Endothelial cell of umbilical vein (primary cell): ENCODE measurements at regions not wholly inside any gene's neighbourhood (a gene's known extent, or its start where the extent isn't known, plus 50 kb on each side); places are given as distances from the start of the nearest gene placed in this dataset.

Experiments used
- BruUV-seq: library from RNA; stranded (reverse); fragments of 400-500 nt; replicated peaks from 2 replicates; lab custom pipeline; 2021; lab: Mats Ljungman, UMichigan
- CTCF ChIA-PET: fragments of 300-600, 350-600 bp; sonication (Branson Sonifier 250); formaldehyde crosslinking; loops from one replicate; lab custom pipeline; 2021; ENCODE audit warnings: antibody characterized with exemption, inconsistent platforms; lab: Charles Lee
- POLR2A ChIA-PET: fragments of 300-600, 350-600 bp; sonication (Branson Sonifier 250); formaldehyde crosslinking; loops from one replicate; lab custom pipeline; 2021; ENCODE audit warnings: antibody characterized with exemption, inconsistent platforms; lab: Charles Lee
- DNase-seq: peaks from one replicate; pipeline ENCODE4 v3.0.0-alpha.2; 2011; ENCODE audit warnings: low read depth, low spot score
- FAIRE-seq: peaks from 2 replicates; lab custom pipeline; 2011; peaks lifted over from hg19 to GRCh38; lab: Jason Lieb, UNC
- H2AFZ ChIP-seq: 2 replicates; pipeline ENCODE4 v1.6.0; 2012; ENCODE audit warnings: low read depth, low read length, control low read depth, inconsistent platforms
- H3K27ac ChIP-seq: 2 replicates; pipeline ENCODE4 v1.5.1; 2011; ENCODE audit warnings: low read depth, mild to moderate bottlenecking, control low read depth, low read length, moderate library complexity; ENCODE audit not compliant: insufficient read depth
- H3K27me3 ChIP-seq, 2 experiments: 2 replicates each; pipeline versions ENCODE4 v1.6.0 to v1.6.1; 2011; ENCODE audit warnings: low read length in 2 of 2, mixed read lengths in 1 of 2; ENCODE audit not compliant: control insufficient read depth in 2 of 2, insufficient read depth in 2 of 2
- H3K36me3 ChIP-seq, 2 experiments: 2 replicates in 1 of 2; 3 replicates in 1 of 2; pipeline ENCODE4 v1.5.1; 2011; ENCODE audit warnings: low read length in 2 of 2, mild to moderate bottlenecking in 1 of 2, moderate library complexity in 1 of 2; ENCODE audit not compliant: control insufficient read depth in 2 of 2, insufficient read depth in 2 of 2; ENCODE audit errors: extremely low read depth in 1 of 2
- H3K4me1 ChIP-seq: 3 replicates; pipeline ENCODE4 v1.5.1; 2011; ENCODE audit warnings: mild to moderate bottlenecking, low read length; ENCODE audit not compliant: control insufficient read depth, insufficient read depth; ENCODE audit errors: extremely low read depth
- H3K4me2 ChIP-seq: 2 replicates; pipeline ENCODE4 v1.6.1; 2011; ENCODE audit warnings: low read length, control low read depth, mixed read lengths; ENCODE audit not compliant: insufficient read depth
- H3K4me3 ChIP-seq, 3 experiments: fragments of 200-600 bp in 1 of 3; sonication (generic), shearing (Covaris generic) in 1 of 3; replicated peaks in 1 of 3; 2 replicates each; pipeline ENCODE4 v1.5.1; 2011 to 2016; ENCODE audit warnings: control low read depth in 3 of 3, low read length in 3 of 3, mild to moderate bottlenecking in 2 of 3, inconsistent platforms in 1 of 3, low read depth in 1 of 3, moderate library complexity in 1 of 3; ENCODE audit not compliant: insufficient read depth in 1 of 3
- H3K79me2 ChIP-seq: 2 replicates; pipeline ENCODE4 v1.6.0; 2012; ENCODE audit warnings: low read length, inconsistent platforms; ENCODE audit not compliant: control insufficient read depth, insufficient read depth
- H3K9ac ChIP-seq: replicated peaks from 2 replicates; pipeline ENCODE3; 2011; ENCODE audit warnings: low read length, control low read depth; ENCODE audit not compliant: insufficient read depth; ENCODE audit errors: extremely low read depth
- H3K9me1 ChIP-seq: replicated peaks from 3 replicates; pipeline ENCODE4 v1.6.0; 2011; ENCODE audit warnings: mild to moderate bottlenecking, low read length; ENCODE audit not compliant: control insufficient read depth, insufficient read depth; ENCODE audit errors: extremely low read depth
- H3K9me3 ChIP-seq: replicated peaks from 2 replicates; pipeline ENCODE4 v1.5.1; 2012; ENCODE audit warnings: low read length, inconsistent platforms; ENCODE audit not compliant: control insufficient read depth, insufficient read depth
- H4K20me1 ChIP-seq: replicated peaks from 2 replicates; pipeline ENCODE3; 2011; ENCODE audit warnings: mild to moderate bottlenecking, low read length; ENCODE audit not compliant: control insufficient read depth, insufficient read depth; ENCODE audit errors: extremely low read depth
- EZH2 ChIP-seq: IDR thresholded peaks from 2 replicates; pipeline ENCODE4 v1.6.1; 2012; ENCODE audit warnings: borderline replicate concordance, low read depth, mild to moderate bottlenecking, moderate library complexity, low read length, inconsistent platforms; ENCODE audit not compliant: severe bottlenecking
- FOS ChIP-seq: IDR thresholded peaks from 2 replicates; pipeline ENCODE4 v1.6.1; 2011; ENCODE audit warnings: mild to moderate bottlenecking, low read length, moderate library complexity, borderline replicate concordance; ENCODE audit not compliant: insufficient read depth
- GATA2 ChIP-seq: IDR thresholded peaks from 2 replicates; pipeline ENCODE4 v1.7.0; 2011; ENCODE audit warnings: low read depth, mild to moderate bottlenecking, moderate library complexity, mixed read lengths, low read length; ENCODE audit not compliant: insufficient read length, insufficient read depth
- JUN ChIP-seq: IDR thresholded peaks from 2 replicates; pipeline ENCODE4 v1.6.1; 2011; ENCODE audit warnings: borderline replicate concordance, low read depth; ENCODE audit not compliant: insufficient read length, insufficient read depth
- MAX ChIP-seq: IDR thresholded peaks from 2 replicates; pipeline ENCODE4 v1.6.1; 2011; ENCODE audit not compliant: insufficient read depth, insufficient read length
- MYC ChIP-seq: IDR thresholded peaks from one replicate; pipeline ENCODE4 v1.6.1; 2011; ENCODE audit warnings: mild to moderate bottlenecking, low read depth, low read length
- POLR2A ChIP-seq: IDR thresholded peaks from 2 replicates; pipeline ENCODE4 v1.6.1; 2012; ENCODE audit warnings: low read depth, mild to moderate bottlenecking, control low read depth, low read length
- POLR2AphosphoS5 ChIP-seq: IDR thresholded peaks from 2 replicates; pipeline ENCODE4 v1.6.1; 2012; ENCODE audit warnings: low read depth, mild to moderate bottlenecking, control low read depth, low read length, moderate library complexity; ENCODE audit not compliant: insufficient read depth
- dilution Hi-C: fragments of 300-500 bp; cut with MboI; formaldehyde crosslinking; loops from one replicate; pipeline ENCODE4 v1.15.0; 2019; ENCODE audit warnings: low sequenced_read_pairs; ENCODE audit not compliant: extremely low pct_ligation_motif_present
- intact Hi-C: fragments of 100-400 bp; cut with micrococcal nuclease; formaldehyde crosslinking; loops from one replicate; pipeline ENCODE4 v1.10.0; 2022
- TF ChIP-seq, protein P1 (sequence below), 2 donors: IDR thresholded peaks; 1 replicate in 1 of 2; 2 replicates in 1 of 2; pipeline ENCODE4 v1.5.1; 2011; ENCODE audit warnings: low read length in 2 of 2, mild to moderate bottlenecking in 2 of 2, moderate library complexity in 2 of 2, control low read depth in 1 of 2, inconsistent platforms in 1 of 2, low read depth in 1 of 2; ENCODE audit not compliant: insufficient read depth in 1 of 2; ENCODE audit errors: extremely low read depth in 1 of 2

- H3K9me3 ChIP-seq, result peaks cover 4% of the 10 kb centered on the region
- TF ChIP-seq MYC (no peak), FOS (no peak), MAX (no peak), JUN (no peak), POLR2AphosphoS5 (no peak), POLR2A (no peak), GATA2 (no peak), EZH2 (no peak)
- TF ChIP-seq, protein P1, sequence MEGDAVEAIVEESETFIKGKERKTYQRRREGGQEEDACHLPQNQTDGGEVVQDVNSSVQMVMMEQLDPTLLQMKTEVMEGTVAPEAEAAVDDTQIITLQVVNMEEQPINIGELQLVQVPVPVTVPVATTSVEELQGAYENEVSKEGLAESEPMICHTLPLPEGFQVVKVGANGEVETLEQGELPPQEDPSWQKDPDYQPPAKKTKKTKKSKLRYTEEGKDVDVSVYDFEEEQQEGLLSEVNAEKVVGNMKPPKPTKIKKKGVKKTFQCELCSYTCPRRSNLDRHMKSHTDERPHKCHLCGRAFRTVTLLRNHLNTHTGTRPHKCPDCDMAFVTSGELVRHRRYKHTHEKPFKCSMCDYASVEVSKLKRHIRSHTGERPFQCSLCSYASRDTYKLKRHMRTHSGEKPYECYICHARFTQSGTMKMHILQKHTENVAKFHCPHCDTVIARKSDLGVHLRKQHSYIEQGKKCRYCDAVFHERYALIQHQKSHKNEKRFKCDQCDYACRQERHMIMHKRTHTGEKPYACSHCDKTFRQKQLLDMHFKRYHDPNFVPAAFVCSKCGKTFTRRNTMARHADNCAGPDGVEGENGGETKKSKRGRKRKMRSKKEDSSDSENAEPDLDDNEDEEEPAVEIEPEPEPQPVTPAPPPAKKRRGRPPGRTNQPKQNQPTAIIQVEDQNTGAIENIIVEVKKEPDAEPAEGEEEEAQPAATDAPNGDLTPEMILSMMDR (IDR thresholded peaks at IDR 0.05; ENCODE audit: extremely low read depth in 1 of 2, insufficient read depth in 1 of 2, low read depth in 1 of 2, low read length in 2 of 2), result no peak
- POLR2A ChIA-PET, result interaction anchor here (0.7 kb wide), 1 partner anchor 34 kb away, joined by 5 read pairs; no protein-coding TSS in a partner anchor
- H3K4me2 ChIP-seq, result no peak overlapping the region
- no peak overlapping the region for H2AFZ ChIP-seq
- H3K27me3 ChIP-seq, result no peaks in the 10 kb centered on the region
- H3K79me2 ChIP-seq, result no peaks in the 10 kb centered on the region
- H4K20me1 ChIP-seq, result no peaks in the 10 kb centered on the region
- intact Hi-C loops (no loop called here), dilution Hi-C loops (no loop called here)
- DNase-seq, result no peak
- H3K9me1 ChIP-seq, result no peaks in the 10 kb centered on the region
- no peak overlapping the region for H3K27ac ChIP-seq
- H3K4me1 ChIP-seq, result no peaks in the 10 kb centered on the region
- no peak overlapping the region for H3K4me3 ChIP-seq
- FAIRE-seq, result no peak
- no peak overlapping the region for H3K9ac ChIP-seq
- BruUV-seq, result no TSS peak
- CTCF ChIA-PET, result no interaction called here
- no peaks in the 10 kb centered on the region for H3K36me3 ChIP-seq
These were observed 76.5 kb upstream of the RPL38 start for GRCh38 chr17:74126959-74127358.
